ENCODE measurements at regions not wholly inside any gene's neighbourhood (a gene's known extent, or its start where the extent isn't known, plus 50 kb on each side); places are given as distances from the start of the nearest gene placed in this dataset.

GRCh38 chr22:19640306-19640705 is 74.0 kb upstream of the SEPTIN5 start:
- TF ChIP-seq CTCF (conservative IDR thresholded peaks at IDR 0.05; ENCODE audit: low read length): no peak
- TF ChIP-seq EZH2phosphoT487 (IDR thresholded peaks at IDR 0.05; ENCODE audit: borderline replicate concordance, low read depth, low read length): no peak

Measured in OCI-LY7 (cell line).